OCI-LY1 (cell line): ENCODE measurements at regions not wholly inside any gene's neighbourhood (a gene's known extent, or its start where the extent isn't known, plus 50 kb on each side); places are given as distances from the start of the nearest gene placed in this dataset.

ENCODE experiments used
- H2AFZ ChIP-seq: fragments of 200-600 bp; sonication (generic), shearing (Covaris generic); 2 replicates; pipeline ENCODE4 v1.6.0; 2014; ENCODE audit warnings: antibody characterized with exemption, mild to moderate bottlenecking, low read length
- H3F3A ChIP-seq: fragments of 200-600 bp; sonication (generic), shearing (Covaris generic); 2 replicates; pipeline ENCODE4 v1.6.0; 2014; ENCODE audit warnings: mild to moderate bottlenecking, antibody characterized with exemption, low read length, moderate library complexity; ENCODE audit not compliant: insufficient read depth
- H3K27ac ChIP-seq: fragments of 200-600 bp; sonication (generic); 2 replicates; pipeline ENCODE4 v1.5.1; 2014; ENCODE audit warnings: low read length, mixed run types, mild to moderate bottlenecking, low read depth; ENCODE audit not compliant: poor library complexity, severe bottlenecking
- H3K27me3 ChIP-seq: fragments of 200-600 bp; sonication (generic); 2 replicates; pipeline ENCODE4 v1.6.0; 2014; ENCODE audit warnings: antibody characterized with exemption, mild to moderate bottlenecking, low read length, moderate library complexity; ENCODE audit not compliant: insufficient read depth
- H3K36me3 ChIP-seq: fragments of 200-600 bp; sonication (generic); 2 replicates; pipeline ENCODE4 v1.6.1; 2014; ENCODE audit warnings: mild to moderate bottlenecking, antibody characterized with exemption, low read length, moderate library complexity, mixed read lengths; ENCODE audit not compliant: insufficient read depth
- H3K4me1 ChIP-seq: fragments of 200-600 bp; sonication (generic); 2 replicates; pipeline ENCODE4 v1.5.1; 2014; ENCODE audit warnings: mild to moderate bottlenecking, low read length, moderate library complexity; ENCODE audit not compliant: insufficient read depth, severe bottlenecking
- H3K4me2 ChIP-seq: fragments of 200-600 bp; sonication (generic), shearing (Covaris generic); 2 replicates; pipeline ENCODE4 v1.6.1; 2014; ENCODE audit warnings: low read length
- H3K4me3 ChIP-seq: fragments of 200-600 bp; sonication (generic); 2 replicates; pipeline ENCODE4 v1.5.1; 2014; ENCODE audit warnings: low read length, low read depth, mild to moderate bottlenecking, mixed read lengths; ENCODE audit not compliant: poor library complexity, severe bottlenecking
- H3K79me2 ChIP-seq: fragments of 200-600 bp; shearing (Covaris generic); 2 replicates; pipeline ENCODE4 v1.6.1; 2016; ENCODE audit warnings: mixed run types, low read length, mixed read lengths; ENCODE audit not compliant: insufficient read depth
- H3K9ac ChIP-seq: fragments of 200-600 bp; sonication (generic), shearing (Covaris generic); 2 replicates; pipeline ENCODE4 v1.6.1; 2014; ENCODE audit warnings: mild to moderate bottlenecking, low read length, mixed read lengths
- H3K9me2 ChIP-seq: fragments of 200-600 bp; sonication (generic), shearing (Covaris generic); 2 replicates; pipeline ENCODE4 v1.6.1; 2014; ENCODE audit warnings: low read depth, mild to moderate bottlenecking, low read length, mixed read lengths
- H3K9me3 ChIP-seq: fragments of 200-600 bp; shearing (Covaris generic); 2 replicates; pipeline ENCODE4 v1.6.1; 2014; ENCODE audit warnings: low read length, mixed read lengths
- H4K20me1 ChIP-seq: fragments of 200-600 bp; sonication (generic), shearing (Covaris generic); 2 replicates; pipeline ENCODE4 v1.6.0; 2016; ENCODE audit warnings: mild to moderate bottlenecking, low read length; ENCODE audit not compliant: insufficient read depth
- CTCF ChIP-seq: fragments of 200-600 bp; sonication (generic), shearing (Covaris generic); IDR thresholded peaks from 2 replicates; pipeline ENCODE4 v1.5.1; 2017; ENCODE audit warnings: mild to moderate bottlenecking, antibody characterized with exemption, low read length, moderate library complexity, mixed read lengths
- EZH2 ChIP-seq: fragments of 200-600 bp; sonication (generic), shearing (Covaris generic); IDR thresholded peaks from 2 replicates; pipeline ENCODE4 v1.8.0; 2017; ENCODE audit warnings: borderline replicate concordance, mixed run types, mild to moderate bottlenecking, antibody characterized with exemption, low read length, moderate library complexity, mixed read lengths

- no peak overlapping the region for H3K27ac ChIP-seq
- H3K9me3 ChIP-seq, result no peaks in the 10 kb centered on the region
- no peak overlapping the region for H3K4me2 ChIP-seq
- H4K20me1 ChIP-seq, result no peaks in the 10 kb centered on the region
- H3K4me3 ChIP-seq, result no peak overlapping the region
- H3K79me2 ChIP-seq, result no peaks in the 10 kb centered on the region
- H3K27me3 ChIP-seq, result no peaks in the 10 kb centered on the region
- H3K9me2 ChIP-seq, result no peaks in the 10 kb centered on the region
- no peaks in the 10 kb centered on the region for H3K36me3 ChIP-seq
- no peaks in the 10 kb centered on the region for H3K4me1 ChIP-seq
- no peak overlapping the region for H2AFZ ChIP-seq
- no peak for TF ChIP-seq CTCF
- TF ChIP-seq EZH2, result no peak
- no peak overlapping the region for H3K9ac ChIP-seq
- H3F3A ChIP-seq, result no peaks in the 10 kb centered on the region
Observed at GRCh38 chr4:166280642-166281041, 407.6 kb downstream of the TLL1 start.

GRCh38 chr4:166282081-166282770 is 409.2 kb downstream of the TLL1 start:
- TF ChIP-seq CTCF, result no peak
- TF ChIP-seq EZH2, result no peak

GRCh38 chr4:166284221-166284620 is 411.2 kb downstream of the TLL1 start:
- H3K36me3 ChIP-seq, result no peaks in the 10 kb centered on the region
- H3K4me3 ChIP-seq, result no peak overlapping the region
- H3K27me3 ChIP-seq, result no peaks in the 10 kb centered on the region
- TF ChIP-seq CTCF (no peak), EZH2 (no peak)
- H4K20me1 ChIP-seq, result no peaks in the 10 kb centered on the region
- H3K4me2 ChIP-seq, result no peak overlapping the region
- no peaks in the 10 kb centered on the region for H3K9me2 ChIP-seq
- H3K79me2 ChIP-seq, result no peaks in the 10 kb centered on the region
- no peaks in the 10 kb centered on the region for H3K4me1 ChIP-seq
- no peak overlapping the region for H3K27ac ChIP-seq
- H2AFZ ChIP-seq, result no peak overlapping the region
- no peak overlapping the region for H3K9ac ChIP-seq
- no peaks in the 10 kb centered on the region for H3F3A ChIP-seq
- H3K9me3 ChIP-seq, result no peaks in the 10 kb centered on the region

More at GRCh38 chr4:166282081-166282770, 409.2 kb downstream of the TLL1 start:
- Histone ChIP-seq H3K9me2 (no peaks in the 10 kb centered on the region), H2AFZ (no peak overlapping the region), H3K36me3 (no peaks in the 10 kb centered on the region), H4K20me1 (no peaks in the 10 kb centered on the region), H3K9me3 (no peaks in the 10 kb centered on the region), H3K9ac (no peak overlapping the region), H3K4me1 (no peaks in the 10 kb centered on the region), H3K4me3 (no peak overlapping the region), H3K79me2 (no peaks in the 10 kb centered on the region), H3K27me3 (no peaks in the 10 kb centered on the region), H3K27ac (no peak overlapping the region), H3F3A (no peaks in the 10 kb centered on the region), H3K4me2 (no peak overlapping the region)
